ENCODE measurements at regions not wholly inside any gene's neighbourhood (a gene's known extent, or its start where the extent isn't known, plus 50 kb on each side); places are given as distances from the start of the nearest gene placed in this dataset.

- TF ChIP-seq CTCF (conservative IDR thresholded peaks at IDR 0.05; ENCODE audit: low read depth, low read length) (no peak), NFE2L2 (IDR thresholded peaks at IDR 0.05; ENCODE audit: low read depth, low read length) (no peak), RFX5 (IDR thresholded peaks at IDR 0.05; ENCODE audit: low read depth, low read length) (no peak), RAD21 (IDR thresholded peaks at IDR 0.05; ENCODE audit: low read length) (no peak)
Observed at GRCh38 chr20:41938353-41938752, 320.2 kb upstream of the CHD6 start.
